Left renal cortex interstitium (tissue), 4 donors: ENCODE measurements at regions not wholly inside any gene's neighbourhood (a gene's known extent, or its start where the extent isn't known, plus 50 kb on each side); places are given as distances from the start of the nearest gene placed in this dataset.
"Not testable (repeated sequence)": the region's sequence is repeated elsewhere in the genome, so short reads cannot be mapped to it uniquely, and the experiment has no call there.

ENCODE experiments used
- DNase-seq, 4 donors: peaks; one replicate each; pipeline ENCODE4 v3.0.0-alpha.2; 2013; ENCODE audit warnings: low read depth in 4 of 4, low spot score in 2 of 4, missing footprints in 1 of 4

DNA sequence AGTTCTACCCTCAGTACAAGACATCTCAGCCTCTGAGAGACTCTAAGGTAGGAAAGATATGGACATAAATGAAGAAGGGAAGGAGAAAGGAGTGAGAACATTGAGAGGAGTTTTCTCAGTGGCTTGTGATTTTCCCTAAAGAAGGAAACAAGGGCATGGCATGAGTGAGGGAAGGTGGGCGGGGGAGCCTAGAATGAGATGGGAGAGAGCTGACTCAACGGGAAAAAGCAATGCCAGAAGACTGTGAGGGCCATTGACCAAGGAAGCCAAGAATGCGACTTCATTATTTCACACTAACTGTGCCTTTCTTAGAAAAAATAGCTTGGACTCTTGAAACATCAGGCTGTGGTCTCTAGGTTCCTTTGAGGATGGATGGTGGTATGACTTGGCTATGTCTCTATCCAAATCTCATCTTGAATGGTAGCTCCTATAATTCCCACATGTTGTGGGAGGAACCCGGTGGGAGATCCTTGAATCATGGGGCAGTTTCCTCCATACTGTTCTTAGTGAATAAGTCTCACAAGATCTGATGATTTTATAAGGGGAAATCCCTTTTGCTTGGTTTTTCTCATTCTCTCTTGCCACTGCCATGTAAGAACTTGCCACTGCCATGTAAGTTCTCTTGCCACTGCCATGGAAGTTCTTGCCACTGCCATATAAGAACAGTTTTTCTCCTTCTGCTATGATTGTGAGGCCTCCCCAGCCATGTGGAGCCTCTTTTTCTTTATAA lies 279.6 kb downstream of the NUAK1 start:
- no peak for DNase-seq

- no peak for DNase-seq
Observed at GRCh38 chr12:105860561-105861207, 278.1 kb downstream of the NUAK1 start.

DNA sequence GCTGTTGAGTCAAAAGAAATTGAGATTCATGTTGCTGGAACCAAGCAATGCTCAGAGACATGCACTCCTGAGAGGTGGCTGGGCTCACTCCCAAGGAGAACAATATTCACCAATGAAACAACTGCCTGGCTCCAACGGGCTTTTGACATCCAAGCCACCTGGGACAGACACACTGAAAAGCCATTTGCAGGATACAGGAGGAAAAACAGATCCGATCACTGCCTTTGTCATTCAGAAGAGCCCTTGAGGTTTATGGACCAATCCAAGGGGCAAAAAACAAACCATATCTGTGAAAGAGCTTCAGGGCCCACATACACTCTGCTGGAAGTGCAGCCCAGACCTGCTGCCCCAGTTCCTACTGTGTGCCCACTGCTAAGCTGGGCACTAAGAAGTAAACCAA lies 277.5 kb downstream of the NUAK1 start:
- no peak for DNase-seq

DNA sequence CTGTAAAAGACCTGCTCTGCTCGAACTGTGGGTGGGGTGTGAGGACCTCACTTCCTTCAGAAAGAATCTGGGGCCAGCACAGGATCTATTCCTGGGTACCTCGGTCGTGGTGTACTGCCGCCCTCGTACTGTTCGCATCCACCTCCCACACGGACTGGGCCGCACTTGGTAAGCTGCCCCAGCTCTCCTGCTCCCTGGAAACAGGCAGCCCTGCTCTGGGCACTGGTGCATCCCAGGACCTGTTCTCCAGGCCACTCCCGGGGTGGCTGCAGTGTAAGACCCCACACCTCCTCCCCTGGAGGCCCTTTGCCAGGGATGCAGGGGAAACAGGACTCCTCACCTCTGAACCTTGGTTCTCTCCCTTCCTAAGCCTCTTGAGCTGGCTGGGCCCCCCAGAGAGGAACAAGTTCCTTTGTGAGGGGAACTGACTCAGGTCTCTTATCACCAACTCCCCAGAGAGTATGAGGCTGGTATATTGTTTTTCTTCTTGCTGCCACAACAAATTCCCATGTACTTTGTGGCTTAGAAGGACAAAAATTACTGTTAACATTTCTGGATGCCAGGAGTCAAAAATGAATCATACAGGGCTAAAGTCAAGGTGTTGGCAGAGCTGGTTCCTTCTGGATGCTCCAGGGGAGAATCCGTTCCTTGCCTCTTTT lies 276.5 kb downstream of the NUAK1 start:
- DNase-seq, result no peak

- DNase-seq, result no peak
Observed at GRCh38 chr12:105864316-105864715, 274.4 kb downstream of the NUAK1 start.

- DNase-seq, result no peak
Observed at GRCh38 chr12:105864901-105865300, 273.9 kb downstream of the NUAK1 start.

- DNase-seq, result no peak
Observed at GRCh38 chr12:105865886-105866285, 272.9 kb downstream of the NUAK1 start.

- no peak for DNase-seq
Observed at GRCh38 chr12:105874121-105874520, 264.6 kb downstream of the NUAK1 start.

GRCh38 chr12:105876396-105876927 lies 262.3 kb downstream of the NUAK1 start:
- DNase-seq, result no peak

GRCh38 chr12:105878964-105879363 lies 259.8 kb downstream of the NUAK1 start:
- DNase-seq, result no peak

GRCh38 chr12:105880824-105881388 lies 257.8 kb downstream of the NUAK1 start:
- DNase-seq, result no peak

GRCh38 chr12:105882404-105882803 lies 256.4 kb downstream of the NUAK1 start:
- DNase-seq, result no peak

DNA sequence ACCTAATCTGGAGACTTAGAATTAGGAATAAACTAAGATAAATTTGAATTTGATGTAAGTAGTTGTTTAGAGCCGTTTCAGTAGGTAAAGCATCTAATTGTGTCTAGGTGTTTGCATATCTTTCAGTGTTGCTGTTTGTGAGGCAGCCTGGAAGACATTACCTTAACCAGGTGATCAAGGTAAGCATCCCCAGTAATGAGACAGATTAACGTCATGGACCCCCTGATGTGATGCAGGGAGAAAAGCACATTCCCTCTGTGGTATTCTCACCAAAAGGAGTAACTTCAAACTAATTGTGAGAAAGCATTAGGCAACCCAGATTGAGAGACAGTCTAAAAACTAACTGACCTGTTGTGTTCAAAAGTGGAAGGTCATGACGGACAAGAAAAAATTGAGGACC lies 251.6 kb downstream of the NUAK1 start:
- DNase-seq, result no peak

GRCh38 chr12:105888696-105889095 lies 250.1 kb downstream of the NUAK1 start:
- no peak for DNase-seq

GRCh38 chr12:105892362-105892910 lies 246.3 kb downstream of the NUAK1 start:
- DNase-seq, result no peak

DNA sequence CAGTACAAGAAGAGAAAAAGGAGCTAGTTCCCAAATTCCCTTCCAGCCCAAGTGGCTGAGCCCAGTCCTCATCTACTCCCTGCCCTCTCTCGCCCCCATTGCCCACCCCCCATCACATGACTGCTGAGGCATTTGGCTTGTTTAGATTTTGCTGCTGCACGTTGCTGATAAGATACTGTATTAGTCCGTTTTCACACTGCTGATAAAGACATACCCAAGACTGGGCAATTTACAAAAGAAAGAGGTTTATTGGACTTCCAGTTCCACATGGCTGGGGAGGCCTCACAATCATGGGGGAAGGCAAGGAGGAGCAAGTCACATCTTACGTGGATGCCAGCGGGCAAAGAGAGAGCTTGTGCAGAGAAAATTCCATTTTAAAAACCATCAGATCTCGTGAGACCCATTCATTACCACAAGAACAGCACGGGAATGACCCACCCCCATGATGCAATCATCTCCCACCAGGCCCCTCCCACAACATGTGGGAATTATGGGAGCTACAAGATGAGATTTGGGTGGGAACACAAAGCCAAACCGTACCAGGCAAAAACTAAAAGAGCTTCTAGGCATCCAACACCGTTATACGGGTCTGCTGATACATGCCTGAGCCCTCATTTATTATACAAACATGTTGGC lies 243.4 kb downstream of the NUAK1 start:
- not testable (repeated sequence) for DNase-seq

GRCh38 chr12:105897311-105897725 lies 241.4 kb downstream of the NUAK1 start:
- no peak for DNase-seq

DNA sequence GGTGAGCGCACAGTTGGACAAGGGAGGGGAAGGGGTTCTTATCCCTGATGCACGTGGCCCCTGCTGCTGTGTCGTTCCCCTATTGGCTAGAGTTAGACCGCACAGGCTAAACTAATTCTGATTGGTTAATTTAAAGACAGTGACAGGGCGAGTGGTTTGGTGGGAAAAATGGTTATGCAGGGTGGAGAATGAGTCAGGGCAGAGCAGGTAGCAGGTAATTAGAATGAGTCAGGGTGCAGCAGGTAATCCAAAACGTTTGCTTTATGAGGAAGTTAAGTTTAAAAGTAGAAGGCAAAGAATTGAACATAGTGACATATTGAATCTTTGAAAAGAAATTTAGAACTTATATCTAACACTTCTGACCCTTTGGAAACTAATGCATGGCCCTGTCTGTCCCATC lies 240.5 kb downstream of the NUAK1 start:
- not testable (repeated sequence) for DNase-seq

DNA sequence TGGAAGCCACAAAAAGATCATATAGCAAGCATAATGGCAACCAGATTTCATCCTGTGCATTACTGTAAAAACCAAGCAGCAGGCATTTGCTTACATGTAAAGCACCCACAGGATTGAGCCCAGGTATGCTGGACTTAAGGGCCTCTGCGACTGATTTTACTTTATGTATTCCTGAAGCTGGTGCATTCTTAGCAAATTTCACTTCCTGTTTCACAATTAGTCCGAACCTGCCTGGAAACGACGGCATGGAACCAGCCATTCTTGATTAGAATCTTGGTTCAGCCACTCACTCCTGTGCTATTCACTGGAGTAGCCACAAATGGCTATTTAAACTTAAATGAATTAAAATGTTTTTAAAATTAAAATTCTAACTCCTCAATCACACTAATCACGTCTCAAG lies 239.2 kb downstream of the NUAK1 start:
- DNase-seq, result no peak

DNA sequence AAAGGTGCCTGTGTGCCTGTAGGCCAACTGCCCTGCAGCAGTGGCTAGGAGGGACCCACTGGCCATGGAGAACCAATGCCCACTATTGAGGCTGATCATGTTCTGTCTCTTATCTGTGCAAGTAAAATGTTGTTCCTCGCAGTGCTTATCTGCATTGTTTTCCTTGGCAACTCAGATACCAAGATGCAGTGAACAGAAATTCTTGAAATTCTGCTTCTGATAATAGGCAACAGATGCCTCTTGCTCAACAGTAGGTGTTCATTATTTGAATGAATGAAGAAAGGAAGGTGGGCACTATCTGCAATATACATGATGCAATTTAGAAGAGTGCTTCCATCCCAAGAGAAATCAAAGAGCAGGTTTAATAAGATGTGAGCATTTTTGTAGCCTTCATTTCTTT lies 232.2 kb downstream of the NUAK1 start:
- no peak for DNase-seq

DNA sequence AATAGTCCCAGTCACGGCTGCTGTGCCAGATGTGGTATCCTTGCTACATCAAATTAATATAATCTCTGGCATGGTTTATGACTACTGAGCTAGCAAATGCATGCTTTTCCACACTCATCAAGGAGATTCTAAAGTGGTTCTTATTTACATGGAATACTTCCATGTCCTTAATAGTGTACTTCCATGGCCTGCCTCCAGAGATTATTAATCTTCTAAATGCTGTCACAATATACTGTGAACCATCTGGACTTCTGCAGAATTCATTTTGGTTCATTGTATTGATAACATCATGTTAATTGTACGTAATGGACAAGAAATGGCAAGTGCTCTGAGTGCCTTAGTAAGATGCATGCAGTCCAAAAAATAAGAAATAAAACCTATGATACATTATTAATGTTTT lies 230.8 kb downstream of the NUAK1 start:
- DNase-seq, result no peak
